ENCODE measurements at regions not wholly inside any gene's neighbourhood (a gene's known extent, or its start where the extent isn't known, plus 50 kb on each side); places are given as distances from the start of the nearest gene placed in this dataset.

- in situ Hi-C loops (cut with HindIII; ENCODE audit: low pct_unique_long_range_greater_than_20kb, low sequenced_read_pairs), result no loop called here
These were observed 89.5 kb downstream of the SLIT2 start for GRCh38 chr4:20341134-20341738.

GRCh38 chr4:20347531-20347930 is 95.8 kb downstream of the SLIT2 start:
- no TSS peak for BruUV-seq (replicated peaks)

More at GRCh38 chr4:20341134-20341738, 89.5 kb downstream of the SLIT2 start:
- no peak overlapping the region for H3K4me3 ChIP-seq (ENCODE audit: low read depth in 2 of 2, low read length in 2 of 2)
- intact Hi-C loops (cut with micrococcal nuclease; ENCODE audit: unreplicated experiment), result no loop called here
- no peak for DNase-seq (ENCODE audit: low read depth, low spot score)
- ChIA-PET POLR2A (no interaction called here), CTCF (no interaction called here)
- no peaks in the 10 kb centered on the region for H3K4me1 ChIP-seq (ENCODE audit: control insufficient read depth, insufficient read depth, low read length)
- no peaks in the 10 kb centered on the region for H3K27me3 ChIP-seq (ENCODE audit: control insufficient read depth, insufficient read depth, low read length)
- no peak overlapping the region for H3K27ac ChIP-seq (ENCODE audit: low read length)
- TF ChIP-seq TCF7L2 (IDR thresholded peaks at IDR 0.05; ENCODE audit: low read depth, low read length), result no peak
- TF ChIP-seq REST (IDR thresholded peaks at IDR 0.05; ENCODE audit: insufficient read depth in 1 of 2, low read depth in 2 of 2, low read length in 1 of 2), result no peak
- TF ChIP-seq SIN3A (IDR thresholded peaks at IDR 0.05; ENCODE audit: borderline replicate concordance, insufficient read depth, low read depth, low read length), result no peak
- no peak for TF ChIP-seq POLR2AphosphoS5 (IDR thresholded peaks at IDR 0.05; ENCODE audit: low read depth, low read length)
- TF ChIP-seq CTCF (IDR thresholded peaks at IDR 0.05), result no peak
- no TSS peak for BruUV-seq (replicated peaks)
- no peaks in the 10 kb centered on the region for H3K9me3 ChIP-seq (ENCODE audit: control insufficient read depth, insufficient read depth, low read depth, low read length)
- H3K36me3 ChIP-seq (ENCODE audit: control insufficient read depth, insufficient read depth, low read length), result no peaks in the 10 kb centered on the region
- no peak for ATAC-seq

More at GRCh38 chr4:20347531-20347930, 95.8 kb downstream of the SLIT2 start:
- intact Hi-C loops (cut with micrococcal nuclease; ENCODE audit: unreplicated experiment) (no loop called here), in situ Hi-C loops (cut with HindIII; ENCODE audit: low pct_unique_long_range_greater_than_20kb, low sequenced_read_pairs) (no loop called here)
- POLR2A ChIA-PET, result no interaction called here
- Histone ChIP-seq H3K9me3 (ENCODE audit: control insufficient read depth, insufficient read depth, low read depth, low read length) (no peaks in the 10 kb centered on the region), H3K27ac (ENCODE audit: low read length) (no peak overlapping the region), H3K27me3 (ENCODE audit: control insufficient read depth, insufficient read depth, low read length) (no peaks in the 10 kb centered on the region), H3K4me1 (ENCODE audit: control insufficient read depth, insufficient read depth, low read length) (no peaks in the 10 kb centered on the region), H3K36me3 (ENCODE audit: control insufficient read depth, insufficient read depth, low read length) (no peaks in the 10 kb centered on the region), H3K4me3 (ENCODE audit: low read depth in 2 of 2, low read length in 2 of 2) (no peak overlapping the region)
- no peak for ATAC-seq
- TF ChIP-seq POLR2AphosphoS5 (IDR thresholded peaks at IDR 0.05; ENCODE audit: low read depth, low read length) (no peak), SIN3A (IDR thresholded peaks at IDR 0.05; ENCODE audit: borderline replicate concordance, insufficient read depth, low read depth, low read length) (no peak), CTCF (IDR thresholded peaks at IDR 0.05) (no peak)
- CTCF ChIA-PET, result no interaction called here
- no peak for DNase-seq (ENCODE audit: low read depth, low spot score)
